ENCODE measurements at regions not wholly inside any gene's neighbourhood (a gene's known extent, or its start where the extent isn't known, plus 50 kb on each side); places are given as distances from the start of the nearest gene placed in this dataset.

DNA sequence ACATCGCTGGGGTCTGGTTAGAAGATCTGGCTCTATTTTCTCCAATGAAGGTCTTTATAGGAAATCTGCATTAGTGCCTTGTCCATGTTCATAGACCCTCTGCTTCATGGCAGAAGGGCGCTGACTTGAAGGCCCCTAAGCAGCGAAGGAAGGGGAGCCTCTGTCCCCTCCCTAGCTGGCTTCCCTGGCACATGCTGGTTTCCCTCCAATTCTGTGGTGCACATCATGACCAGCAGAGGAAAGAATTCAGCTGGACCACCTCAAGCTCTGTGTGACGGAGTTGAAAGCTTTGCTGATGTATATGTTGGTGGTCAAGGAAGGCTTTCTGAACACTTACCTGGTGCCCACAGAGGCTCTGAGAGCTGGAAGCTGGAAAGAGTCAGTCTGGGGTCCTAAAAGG is 129.7 kb upstream of the MYLIP start:
- Histone ChIP-seq H3K79me2 (ENCODE audit: control insufficient read depth, insufficient read depth, low read length) (no peaks in the 10 kb centered on the region), H4K20me1 (ENCODE audit: control insufficient read depth, insufficient read depth) (no peaks in the 10 kb centered on the region), H3K4me1 (ENCODE audit: control insufficient read depth, insufficient read depth, low read length) (no peaks in the 10 kb centered on the region), H3K9me3 (replicated peaks; ENCODE audit: control insufficient read depth, insufficient read depth, low read length) (no peaks in the 10 kb centered on the region), H3K4me2 (ENCODE audit: control insufficient read depth, insufficient read depth) (no peak overlapping the region), H3K27me3 (replicated peaks in 1 of 2; ENCODE audit: control insufficient read depth in 2 of 2, insufficient read depth in 2 of 2, low read length in 1 of 2) (no peaks in the 10 kb centered on the region), H2AFZ (ENCODE audit: control insufficient read depth, low read depth, low read length) (no peak overlapping the region), H3K36me3 (ENCODE audit: control insufficient read depth in 2 of 2, insufficient read depth in 2 of 2, low read length in 1 of 2) (no peaks in the 10 kb centered on the region), H3K4me3 (no peak overlapping the region), H3K9ac (ENCODE audit: control insufficient read depth, insufficient read depth, low read length) (no peak overlapping the region), H3K27ac (ENCODE audit: control insufficient read depth, insufficient read depth) (no peak overlapping the region)
- in situ Hi-C loops (cut with MboI) (no loop called here), intact Hi-C loops (cut with micrococcal nuclease; ENCODE audit: unreplicated experiment) (no loop called here)
- POLR2A ChIA-PET, result no interaction called here
- 38% methylated on average over 4 of the region's 4 CpGs for WGBS (ENCODE audit: insufficient coverage, insufficient replicate concordance, low lambda C conversion rate, missing lambda C conversion rate)
- DNase-seq (ENCODE audit: low read depth, low spot score), result no peak
- no peak for ATAC-seq
- SMC1A ChIA-PET (ENCODE audit: uncharacterized antibody, unreplicated experiment), result interaction anchor here (1.2 to 2.4 kb wide), 2 partner anchors 8 to 10 kb away, joined by 3 to 10 read pairs; no protein-coding TSS in a partner anchor
- TF ChIP-seq SUPT20H (IDR thresholded peaks at IDR 0.05; ENCODE audit: borderline replicate concordance, control insufficient read depth, low read depth, low read length), result no peak
- TF ChIP-seq E2F8 (IDR thresholded peaks at IDR 0.05; ENCODE audit: low read depth, partially characterized antibody), result no peak
- no peak for TF ChIP-seq NFIC (IDR thresholded peaks at IDR 0.05; ENCODE audit: low read depth, low read length)
- TF ChIP-seq SUZ12 (IDR thresholded peaks at IDR 0.05; ENCODE audit: unreplicated experiment), result no peak
- TF ChIP-seq, protein P1, sequence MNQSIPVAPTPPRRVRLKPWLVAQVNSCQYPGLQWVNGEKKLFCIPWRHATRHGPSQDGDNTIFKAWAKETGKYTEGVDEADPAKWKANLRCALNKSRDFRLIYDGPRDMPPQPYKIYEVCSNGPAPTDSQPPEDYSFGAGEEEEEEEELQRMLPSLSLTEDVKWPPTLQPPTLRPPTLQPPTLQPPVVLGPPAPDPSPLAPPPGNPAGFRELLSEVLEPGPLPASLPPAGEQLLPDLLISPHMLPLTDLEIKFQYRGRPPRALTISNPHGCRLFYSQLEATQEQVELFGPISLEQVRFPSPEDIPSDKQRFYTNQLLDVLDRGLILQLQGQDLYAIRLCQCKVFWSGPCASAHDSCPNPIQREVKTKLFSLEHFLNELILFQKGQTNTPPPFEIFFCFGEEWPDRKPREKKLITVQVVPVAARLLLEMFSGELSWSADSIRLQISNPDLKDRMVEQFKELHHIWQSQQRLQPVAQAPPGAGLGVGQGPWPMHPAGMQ (IDR thresholded peaks at IDR 0.05; ENCODE audit: borderline replicate concordance), result no peak
- no peak for TF ChIP-seq CHD1 (IDR thresholded peaks at IDR 0.05; ENCODE audit: low read depth, low read length)
- TF ChIP-seq POU2F2 (IDR thresholded peaks at IDR 0.05; ENCODE audit: borderline replicate concordance, low read depth, low read length), result no peak
- TF ChIP-seq NRF1 (conservative IDR thresholded peaks at IDR 0.05; ENCODE audit: low read depth, low read length), result no peak
- no peak for TF ChIP-seq EED (IDR thresholded peaks at IDR 0.05; ENCODE audit: low read depth)
- TF ChIP-seq TCF12 (IDR thresholded peaks at IDR 0.05; ENCODE audit: low read depth, low read length), result no peak
- TF ChIP-seq FOS (IDR thresholded peaks at IDR 0.05; ENCODE audit: borderline replicate concordance, extremely low read depth, insufficient read length), result no peak
- TF ChIP-seq ZNF24 (IDR thresholded peaks at IDR 0.05), result no peak
- no peak for TF ChIP-seq CREM (IDR thresholded peaks at IDR 0.05; ENCODE audit: low read depth)
- TF ChIP-seq, protein P2, sequence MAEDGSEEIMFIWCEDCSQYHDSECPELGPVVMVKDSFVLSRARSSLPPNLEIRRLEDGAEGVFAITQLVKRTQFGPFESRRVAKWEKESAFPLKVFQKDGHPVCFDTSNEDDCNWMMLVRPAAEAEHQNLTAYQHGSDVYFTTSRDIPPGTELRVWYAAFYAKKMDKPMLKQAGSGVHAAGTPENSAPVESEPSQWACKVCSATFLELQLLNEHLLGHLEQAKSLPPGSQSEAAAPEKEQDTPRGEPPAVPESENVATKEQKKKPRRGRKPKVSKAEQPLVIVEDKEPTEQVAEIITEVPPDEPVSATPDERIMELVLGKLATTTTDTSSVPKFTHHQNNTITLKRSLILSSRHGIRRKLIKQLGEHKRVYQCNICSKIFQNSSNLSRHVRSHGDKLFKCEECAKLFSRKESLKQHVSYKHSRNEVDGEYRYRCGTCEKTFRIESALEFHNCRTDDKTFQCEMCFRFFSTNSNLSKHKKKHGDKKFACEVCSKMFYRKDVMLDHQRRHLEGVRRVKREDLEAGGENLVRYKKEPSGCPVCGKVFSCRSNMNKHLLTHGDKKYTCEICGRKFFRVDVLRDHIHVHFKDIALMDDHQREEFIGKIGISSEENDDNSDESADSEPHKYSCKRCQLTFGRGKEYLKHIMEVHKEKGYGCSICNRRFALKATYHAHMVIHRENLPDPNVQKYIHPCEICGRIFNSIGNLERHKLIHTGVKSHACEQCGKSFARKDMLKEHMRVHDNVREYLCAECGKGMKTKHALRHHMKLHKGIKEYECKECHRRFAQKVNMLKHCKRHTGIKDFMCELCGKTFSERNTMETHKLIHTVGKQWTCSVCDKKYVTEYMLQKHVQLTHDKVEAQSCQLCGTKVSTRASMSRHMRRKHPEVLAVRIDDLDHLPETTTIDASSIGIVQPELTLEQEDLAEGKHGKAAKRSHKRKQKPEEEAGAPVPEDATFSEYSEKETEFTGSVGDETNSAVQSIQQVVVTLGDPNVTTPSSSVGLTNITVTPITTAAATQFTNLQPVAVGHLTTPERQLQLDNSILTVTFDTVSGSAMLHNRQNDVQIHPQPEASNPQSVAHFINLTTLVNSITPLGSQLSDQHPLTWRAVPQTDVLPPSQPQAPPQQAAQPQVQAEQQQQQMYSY (CRISPR knock-in tag; IDR thresholded peaks at IDR 0.05), result no peak
- no peak for TF ChIP-seq RB1 (IDR thresholded peaks at IDR 0.05; ENCODE audit: borderline replicate concordance)
- TF ChIP-seq KAT2A (conservative IDR thresholded peaks at IDR 0.05; ENCODE audit: control insufficient read depth, low read depth, low read length), result no peak
- CTCF ChIA-PET, result interaction anchor here (0.8 to 1.2 kb wide), 2 partner anchors 9 kb away, joined by 3 read pairs; no protein-coding TSS in a partner anchor
- no TSS peak for BruUV-seq (replicated peaks)
- RAD21 ChIA-PET (ENCODE audit: unreplicated experiment), result no interaction called here
- no peak for FAIRE-seq

All from GM12878 (cell line).